Right lobe of liver (tissue), 6 donors: ENCODE measurements at regions not wholly inside any gene's neighbourhood (a gene's known extent, or its start where the extent isn't known, plus 50 kb on each side); places are given as distances from the start of the nearest gene placed in this dataset.
"Not testable (repeated sequence)": the region's sequence is repeated elsewhere in the genome, so short reads cannot be mapped to it uniquely, and the experiment has no call there.

Source experiments
- ATAC-seq, 4 donors: fragments of 200-7000 bp; cut with Tn5 transposase; one replicate each; pipeline ENCODE4 v1.9.1; 2020; ENCODE audit warnings: mild to moderate bottlenecking in 4 of 4, moderate library complexity in 4 of 4
- DNase-seq, 3 donors: peaks; one replicate each; pipeline ENCODE4 v3.0.0-alpha.2; 2020
- H3K27ac ChIP-seq, 3 donors: fragments of 200-600 bp; one replicate each; pipeline ENCODE4 v1.8.0; 2022
- H3K27me3 ChIP-seq, 2 donors: fragments of 200-600 bp; one replicate each; pipeline ENCODE4 v1.8.0; 2022
- H3K36me3 ChIP-seq, 4 donors: fragments of 200-600 bp; sonication (generic) in 1 of 4; one replicate each; pipeline versions ENCODE4 v1.5.1 to v1.8.0; 2017 to 2022; ENCODE audit warnings: control low read depth in 1 of 4
- H3K4me1 ChIP-seq, 4 donors: fragments of 200-600 bp; sonication (generic) in 1 of 4; one replicate each; pipeline versions ENCODE4 v1.5.1 to v1.8.0; 2017 to 2022; ENCODE audit warnings: control low read depth in 1 of 4
- H3K4me3 ChIP-seq, 3 donors: fragments of 200-600 bp; one replicate each; pipeline ENCODE4 v1.8.0; 2022
- H3K9me3 ChIP-seq, 4 donors: fragments of 200-600 bp; sonication (generic) in 1 of 4; one replicate each; pipeline versions ENCODE4 v1.5.1 to v1.8.0; 2017 to 2022; ENCODE audit warnings: control low read depth in 1 of 4
- POLR2A ChIP-seq: fragments of 450-650 bp; IDR thresholded peaks from one replicate; pipeline ENCODE4 v1.6.1; 2017; ENCODE audit warnings: antibody characterized with exemption, mild to moderate bottlenecking
- WGBS: methylation state at CpG from one replicate; pipeline ENCODE4 v1.1.6; 2018; ENCODE audit warnings: low coverage, low lambda C conversion rate; ENCODE audit not compliant: insufficient coverage; ENCODE audit errors: missing lambda C conversion rate; 5-methylcytosine and 5-hydroxymethylcytosine counted together
- intact Hi-C, 2 donors: fragments of 100-400 bp; cut with DNase I; formaldehyde crosslinking; loops; one replicate each; pipeline versions ENCODE4 v1.11.2 to v1.14.1; 2022
- TF ChIP-seq, protein P1 (sequence below), 4 donors: fragments of 200-600 bp in 3 of 4; fragments of 450-650 bp in 1 of 4; IDR thresholded peaks; one replicate each; pipeline versions ENCODE4 v1.5.1 to v1.8.0; 2016 to 2022; ENCODE audit warnings: antibody characterized with exemption in 4 of 4, mild to moderate bottlenecking in 2 of 4
- donor health status: DM: no; HTN: yes; CAD: no.
- donor health status: DM: no; HTN: no; CAD: no.
- donor health status: DM: no; HTN: no; CAD: no.
- donor health status: DM: no; HTN: yes; CAD: no.
- donor health status: DM: no; HTN: yes; CAD: no.

DNA sequence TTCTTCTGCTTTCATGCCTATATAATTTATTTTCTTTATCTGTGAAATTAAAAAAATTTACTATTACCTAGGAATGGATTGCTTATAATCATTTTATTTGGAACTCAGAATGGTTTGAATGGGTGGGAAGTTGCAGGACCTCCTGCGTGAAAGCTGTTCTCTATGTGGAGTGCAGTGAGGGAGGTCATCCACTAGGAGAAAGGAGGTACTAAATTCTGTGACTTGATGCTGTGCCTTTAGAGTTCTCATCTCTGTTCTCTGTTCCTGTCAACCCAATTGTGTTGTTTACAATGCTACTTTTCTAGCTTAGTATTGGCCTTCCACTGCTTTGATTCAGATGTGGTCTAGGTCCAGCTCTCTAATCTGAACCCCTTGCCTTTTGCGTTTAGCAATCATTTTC is 65.0 kb upstream of the HIVEP1 start:
- Histone ChIP-seq H3K27me3 (no peaks in the 10 kb centered on the region), H3K4me1 (peaks cover 0 to 15% (median 0%) of the 10 kb centered on the region in 4 donors), H3K9me3 (no peaks in the 10 kb centered on the region), H3K4me3 (no peak overlapping the region), H3K36me3 (no peaks in the 10 kb centered on the region), H3K27ac (no peak overlapping the region)
- whole genome bisulfite sequencing, result 91% methylated on average over 2 of the region's 2 CpGs
- intact Hi-C loops, result no loop called here
- TF ChIP-seq POLR2A, result no peak
- TF ChIP-seq, protein P1, sequence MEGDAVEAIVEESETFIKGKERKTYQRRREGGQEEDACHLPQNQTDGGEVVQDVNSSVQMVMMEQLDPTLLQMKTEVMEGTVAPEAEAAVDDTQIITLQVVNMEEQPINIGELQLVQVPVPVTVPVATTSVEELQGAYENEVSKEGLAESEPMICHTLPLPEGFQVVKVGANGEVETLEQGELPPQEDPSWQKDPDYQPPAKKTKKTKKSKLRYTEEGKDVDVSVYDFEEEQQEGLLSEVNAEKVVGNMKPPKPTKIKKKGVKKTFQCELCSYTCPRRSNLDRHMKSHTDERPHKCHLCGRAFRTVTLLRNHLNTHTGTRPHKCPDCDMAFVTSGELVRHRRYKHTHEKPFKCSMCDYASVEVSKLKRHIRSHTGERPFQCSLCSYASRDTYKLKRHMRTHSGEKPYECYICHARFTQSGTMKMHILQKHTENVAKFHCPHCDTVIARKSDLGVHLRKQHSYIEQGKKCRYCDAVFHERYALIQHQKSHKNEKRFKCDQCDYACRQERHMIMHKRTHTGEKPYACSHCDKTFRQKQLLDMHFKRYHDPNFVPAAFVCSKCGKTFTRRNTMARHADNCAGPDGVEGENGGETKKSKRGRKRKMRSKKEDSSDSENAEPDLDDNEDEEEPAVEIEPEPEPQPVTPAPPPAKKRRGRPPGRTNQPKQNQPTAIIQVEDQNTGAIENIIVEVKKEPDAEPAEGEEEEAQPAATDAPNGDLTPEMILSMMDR (IDR thresholded peaks at IDR 0.05), result no peak
- ATAC-seq, result no peak
- no peak for DNase-seq

DNA sequence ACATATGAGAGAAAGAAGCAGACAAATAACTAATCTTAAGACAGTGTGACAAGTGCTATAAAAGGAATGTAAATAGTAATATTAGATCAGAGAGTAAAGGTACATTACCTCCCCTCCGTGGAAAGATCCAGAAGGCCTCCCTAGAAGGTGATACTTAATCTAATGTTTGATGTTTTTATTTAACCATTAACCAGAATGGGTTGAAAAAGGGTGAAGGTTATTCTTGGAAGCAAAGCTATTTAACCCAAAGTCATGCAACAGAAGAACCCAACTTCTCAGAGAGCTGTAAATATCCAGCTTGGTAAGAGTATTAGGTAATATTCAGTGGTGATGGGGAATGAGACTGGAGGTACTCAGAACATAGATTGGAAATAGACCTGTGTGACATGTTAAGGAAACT is 68.0 kb upstream of the HIVEP1 start:
- ATAC-seq, result peak; percentile 84 to 89 (median 86)
- Histone ChIP-seq H3K36me3 (no peaks in the 10 kb centered on the region), H3K27ac (peak overlapping the region in 2 of 3 donors; percentile 25 to 32), H3K4me3 (no peak overlapping the region), H3K27me3 (no peaks in the 10 kb centered on the region), H3K4me1 (peaks cover 0 to 15% (median 0%) of the 10 kb centered on the region in 4 donors), H3K9me3 (no peaks in the 10 kb centered on the region)
- intact Hi-C loops, result no loop called here
- WGBS, result 32% methylated on average over 1 of the region's 1 CpG
- DNase-seq, result no peak
- TF ChIP-seq, protein P1 (IDR thresholded peaks at IDR 0.05), result no peak
- TF ChIP-seq POLR2A, result no peak

DNA sequence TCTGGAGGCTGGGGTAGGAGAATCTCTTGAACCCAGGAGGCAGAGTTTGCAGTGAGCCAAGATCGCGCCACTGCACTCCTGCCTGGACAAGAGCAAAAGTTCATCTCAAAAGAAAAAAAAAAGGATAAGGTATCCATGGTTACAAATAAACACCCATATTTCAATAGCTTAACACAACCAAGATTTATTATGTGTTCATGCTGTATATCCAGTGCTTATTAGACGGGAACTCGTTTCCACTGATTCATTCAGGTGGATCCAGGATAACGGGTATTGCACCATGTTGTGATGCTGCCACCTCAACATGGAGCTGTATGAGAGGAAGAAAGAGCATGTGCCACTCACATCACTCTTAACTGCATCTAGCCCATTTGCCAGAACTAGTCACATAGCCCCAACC is 69.1 kb upstream of the HIVEP1 start:
- no peak overlapping the region for H3K4me3 ChIP-seq
- ATAC-seq (peak in 2 of 4 donors; percentile 6 to 31), DNase-seq (no peak)
- H3K36me3 ChIP-seq, result no peaks in the 10 kb centered on the region
- TF ChIP-seq, protein P1 (IDR thresholded peaks at IDR 0.05), result no peak
- TF ChIP-seq POLR2A, result no peak
- no peaks in the 10 kb centered on the region for H3K9me3 ChIP-seq
- peak overlapping the region in 1 of 3 donors; percentile 25 for H3K27ac ChIP-seq
- intact Hi-C loops, result no loop called here
- no peaks in the 10 kb centered on the region for H3K27me3 ChIP-seq
- WGBS, result 74% methylated on average over 5 of the region's 5 CpGs
- peaks cover 0 to 25% (median 2%) of the 10 kb centered on the region in 4 donors for H3K4me1 ChIP-seq

DNA sequence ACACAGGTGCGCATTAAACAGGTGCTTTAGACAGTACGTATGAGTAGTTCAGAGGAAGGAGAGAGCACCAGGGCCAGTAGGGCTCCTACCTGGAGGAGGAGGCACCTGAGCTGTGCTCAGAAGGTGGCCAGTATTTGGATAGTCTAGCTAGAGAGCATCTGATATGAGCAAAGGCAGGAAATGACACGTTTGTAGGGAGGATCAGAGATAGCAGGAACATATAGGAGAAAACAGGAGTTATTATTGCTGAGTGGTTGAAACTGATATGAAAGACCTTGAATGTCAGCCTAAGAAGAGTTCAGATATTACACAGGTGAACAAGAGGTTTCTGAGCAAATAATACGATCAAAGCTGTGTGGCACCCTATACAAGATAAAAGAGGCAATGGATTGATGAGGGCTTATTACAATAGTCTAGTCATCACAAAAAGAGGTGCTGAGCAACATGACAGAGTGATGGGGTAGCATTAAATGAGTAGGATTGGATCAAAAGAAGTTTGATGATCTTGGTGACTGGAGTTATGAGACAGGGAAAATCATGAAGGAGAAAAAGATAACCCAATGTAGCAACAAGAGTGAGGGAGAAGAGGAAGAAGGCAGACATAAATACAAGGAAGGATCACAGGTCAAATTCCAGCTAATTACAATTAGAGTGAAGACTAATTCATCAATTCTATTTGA is 69.8 kb upstream of the HIVEP1 start:
- ATAC-seq, result no peak
- 62% methylated on average over 4 of the region's 4 CpGs for WGBS
- Histone ChIP-seq H3K27ac (no peak overlapping the region), H3K36me3 (no peaks in the 10 kb centered on the region), H3K27me3 (no peaks in the 10 kb centered on the region), H3K9me3 (no peaks in the 10 kb centered on the region), H3K4me3 (no peak overlapping the region), H3K4me1 (peaks cover 0 to 21% (median 3%) of the 10 kb centered on the region in 4 donors)
- intact Hi-C loops, result no loop called here
- no peak for DNase-seq
- TF ChIP-seq POLR2A, result no peak
- TF ChIP-seq, protein P1 (IDR thresholded peaks at IDR 0.05), result no peak

DNA sequence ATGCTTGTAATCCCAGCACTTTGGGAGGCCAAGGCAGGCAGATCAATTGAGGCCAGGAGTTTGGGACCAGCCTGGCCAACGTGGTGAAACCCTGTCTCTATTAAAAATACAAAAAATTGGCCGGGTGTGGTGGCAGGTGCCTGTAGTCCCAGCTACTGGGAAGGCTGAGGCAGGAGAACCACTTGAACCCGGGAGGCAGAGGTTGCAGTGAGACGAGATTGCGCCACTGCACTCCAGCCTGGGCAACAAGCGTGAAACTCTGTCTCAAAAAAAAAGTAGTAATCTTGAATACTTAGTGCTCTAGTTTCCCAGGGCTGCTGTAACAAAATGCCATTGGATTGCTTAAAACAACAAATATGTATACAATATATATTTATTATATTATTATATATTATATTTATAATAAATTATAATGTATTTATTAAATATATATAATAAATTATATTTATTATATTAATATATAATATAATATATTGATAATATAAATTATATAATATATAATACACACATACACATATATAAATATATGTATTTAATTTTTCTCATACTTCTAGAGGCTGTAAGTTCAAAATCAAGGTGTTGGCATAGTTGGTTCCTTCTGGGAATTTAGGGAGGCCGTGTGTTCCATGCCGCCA is 71.5 kb upstream of the HIVEP1 start:
- DNase-seq, result not testable (repeated sequence)

More for the DNA sequence above, 71.5 kb upstream of the HIVEP1 start:
- H3K4me3 ChIP-seq, intact Hi-C loops, ATAC-seq, H3K27me3 ChIP-seq, H3K36me3 ChIP-seq, H3K9me3 ChIP-seq, H3K27ac ChIP-seq: not testable (repeated sequence)
- peaks cover 0 to 21% (median 3%) of the 10 kb centered on the region in 4 donors for H3K4me1 ChIP-seq
- 83% methylated on average over 7 of the region's 8 CpGs for WGBS
